Stomach (tissue), 4 donors: ENCODE measurements at regions not wholly inside any gene's neighbourhood (a gene's known extent, or its start where the extent isn't known, plus 50 kb on each side); places are given as distances from the start of the nearest gene placed in this dataset.

Experiments used
- POLR2AphosphoS5 ChIP-seq, 3 donors: sonication (generic); formaldehyde crosslinking; IDR thresholded peaks; one replicate each; pipeline ENCODE4 v1.6.1; 2016; ENCODE audit warnings: antibody characterized with exemption in 3 of 3
- TF ChIP-seq, protein P1 (sequence below), 7 experiments: fragments of 450-650 bp in 4 of 7; fragments of 200-600 bp in 3 of 7; sonication (generic) in 3 of 7; IDR thresholded peaks; one replicate each; pipeline ENCODE4 v1.5.1; 2016 to 2019; ENCODE audit warnings: antibody characterized with exemption in 7 of 7, control low read depth in 2 of 7, mild to moderate bottlenecking in 1 of 7

- TF ChIP-seq, protein P1, sequence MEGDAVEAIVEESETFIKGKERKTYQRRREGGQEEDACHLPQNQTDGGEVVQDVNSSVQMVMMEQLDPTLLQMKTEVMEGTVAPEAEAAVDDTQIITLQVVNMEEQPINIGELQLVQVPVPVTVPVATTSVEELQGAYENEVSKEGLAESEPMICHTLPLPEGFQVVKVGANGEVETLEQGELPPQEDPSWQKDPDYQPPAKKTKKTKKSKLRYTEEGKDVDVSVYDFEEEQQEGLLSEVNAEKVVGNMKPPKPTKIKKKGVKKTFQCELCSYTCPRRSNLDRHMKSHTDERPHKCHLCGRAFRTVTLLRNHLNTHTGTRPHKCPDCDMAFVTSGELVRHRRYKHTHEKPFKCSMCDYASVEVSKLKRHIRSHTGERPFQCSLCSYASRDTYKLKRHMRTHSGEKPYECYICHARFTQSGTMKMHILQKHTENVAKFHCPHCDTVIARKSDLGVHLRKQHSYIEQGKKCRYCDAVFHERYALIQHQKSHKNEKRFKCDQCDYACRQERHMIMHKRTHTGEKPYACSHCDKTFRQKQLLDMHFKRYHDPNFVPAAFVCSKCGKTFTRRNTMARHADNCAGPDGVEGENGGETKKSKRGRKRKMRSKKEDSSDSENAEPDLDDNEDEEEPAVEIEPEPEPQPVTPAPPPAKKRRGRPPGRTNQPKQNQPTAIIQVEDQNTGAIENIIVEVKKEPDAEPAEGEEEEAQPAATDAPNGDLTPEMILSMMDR (IDR thresholded peaks at IDR 0.05): no peak
- TF ChIP-seq POLR2AphosphoS5 (IDR thresholded peaks at IDR 0.05): no peak
These were observed 86.5 kb downstream of the YTHDF1 start for GRCh38 chr20:63129376-63129965.
